Vagina (tissue), 2 donors: ENCODE measurements at regions not wholly inside any gene's neighbourhood (a gene's known extent, or its start where the extent isn't known, plus 50 kb on each side); places are given as distances from the start of the nearest gene placed in this dataset.

Source experiments
- DNase-seq, 2 donors: peaks; one replicate each; pipeline ENCODE4 v3.0.0-alpha.2; 2017; ENCODE audit errors: extremely low spot score in 2 of 2
- H3K27ac ChIP-seq: fragments of 200-600 bp; sonication (generic); one replicate; pipeline ENCODE4 v1.5.1; 2019
- H3K27me3 ChIP-seq: fragments of 200-600 bp; sonication (generic); one replicate; pipeline ENCODE4 v1.5.1; 2019
- H3K36me3 ChIP-seq, 2 donors: fragments of 200-600 bp; sonication (generic); one replicate each; pipeline ENCODE4 v1.5.1; 2017 to 2019
- H3K4me1 ChIP-seq: fragments of 200-600 bp; sonication (generic); one replicate; pipeline ENCODE4 v1.5.1; 2019
- H3K4me3 ChIP-seq, 2 donors: fragments of 200-600 bp; sonication (generic); 1 replicate in 1 of 2; 2 replicates in 1 of 2; pipeline ENCODE4 v1.5.1; 2016 to 2019
- H3K9me3 ChIP-seq: fragments of 200-600 bp; sonication (generic); one replicate; pipeline ENCODE4 v1.5.1; 2019
- POLR2A ChIP-seq, 2 donors: fragments of 450-650 bp; IDR thresholded peaks; one replicate each; pipeline ENCODE4 v1.6.1; 2017; ENCODE audit warnings: antibody characterized with exemption in 2 of 2, mild to moderate bottlenecking in 2 of 2, moderate library complexity in 2 of 2
- POLR2AphosphoS5 ChIP-seq, 2 donors: sonication (generic); formaldehyde crosslinking; IDR thresholded peaks; one replicate each; pipeline ENCODE4 v1.9.0; 2017; ENCODE audit warnings: antibody characterized with exemption in 2 of 2, mild to moderate bottlenecking in 2 of 2, low read depth in 1 of 2; ENCODE audit not compliant: insufficient read depth in 1 of 2
- intact Hi-C: fragments of 100-400 bp; cut with DNase I; formaldehyde crosslinking; loops from one replicate; pipeline ENCODE4 v1.15.1; 2023
- TF ChIP-seq, protein P1 (sequence below), 3 experiments: fragments of 450-650 bp in 2 of 3; fragments of 200-600 bp in 1 of 3; sonication (generic) in 1 of 3; IDR thresholded peaks; one replicate each; pipeline ENCODE4 v1.5.1; 2017 to 2019; ENCODE audit warnings: antibody characterized with exemption in 3 of 3, mild to moderate bottlenecking in 2 of 3, moderate library complexity in 2 of 3

GRCh38 chr5:53327811-53328334, 152.6 kb upstream of the FST start:
- intact Hi-C loops: no loop called here
- Histone ChIP-seq H3K9me3 (no peaks in the 10 kb centered on the region), H3K27ac (no peak overlapping the region), H3K27me3 (no peaks in the 10 kb centered on the region), H3K4me1 (no peaks in the 10 kb centered on the region), H3K4me3 (no peak overlapping the region), H3K36me3 (no peaks in the 10 kb centered on the region)
- no peak for DNase-seq
- TF ChIP-seq POLR2A (IDR thresholded peaks at IDR 0.05): no peak
- TF ChIP-seq, protein P1, sequence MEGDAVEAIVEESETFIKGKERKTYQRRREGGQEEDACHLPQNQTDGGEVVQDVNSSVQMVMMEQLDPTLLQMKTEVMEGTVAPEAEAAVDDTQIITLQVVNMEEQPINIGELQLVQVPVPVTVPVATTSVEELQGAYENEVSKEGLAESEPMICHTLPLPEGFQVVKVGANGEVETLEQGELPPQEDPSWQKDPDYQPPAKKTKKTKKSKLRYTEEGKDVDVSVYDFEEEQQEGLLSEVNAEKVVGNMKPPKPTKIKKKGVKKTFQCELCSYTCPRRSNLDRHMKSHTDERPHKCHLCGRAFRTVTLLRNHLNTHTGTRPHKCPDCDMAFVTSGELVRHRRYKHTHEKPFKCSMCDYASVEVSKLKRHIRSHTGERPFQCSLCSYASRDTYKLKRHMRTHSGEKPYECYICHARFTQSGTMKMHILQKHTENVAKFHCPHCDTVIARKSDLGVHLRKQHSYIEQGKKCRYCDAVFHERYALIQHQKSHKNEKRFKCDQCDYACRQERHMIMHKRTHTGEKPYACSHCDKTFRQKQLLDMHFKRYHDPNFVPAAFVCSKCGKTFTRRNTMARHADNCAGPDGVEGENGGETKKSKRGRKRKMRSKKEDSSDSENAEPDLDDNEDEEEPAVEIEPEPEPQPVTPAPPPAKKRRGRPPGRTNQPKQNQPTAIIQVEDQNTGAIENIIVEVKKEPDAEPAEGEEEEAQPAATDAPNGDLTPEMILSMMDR (IDR thresholded peaks at IDR 0.05): no peak

DNA sequence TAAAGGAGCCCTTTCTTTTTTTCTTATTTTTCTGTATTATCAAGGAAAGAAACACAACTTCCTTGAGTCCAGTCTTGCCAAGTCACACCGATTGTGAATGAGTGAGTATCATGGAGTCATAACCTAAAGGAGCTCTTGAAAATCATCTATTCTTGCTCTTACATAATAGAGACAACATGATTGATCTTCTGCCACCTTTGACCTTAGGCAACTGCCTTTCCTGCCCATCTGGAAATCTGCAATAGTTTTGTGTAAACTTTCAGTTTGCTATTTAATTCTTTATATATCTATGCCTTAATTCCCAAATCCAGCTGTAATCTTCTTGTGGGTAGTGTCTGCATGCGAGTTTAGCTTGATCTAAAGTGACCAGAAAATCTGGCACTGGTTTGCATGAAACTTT, 149.9 kb upstream of the FST start:
- TF ChIP-seq, protein P1 (IDR thresholded peaks at IDR 0.05): no peak
- TF ChIP-seq POLR2AphosphoS5 (IDR thresholded peaks at IDR 0.05; ENCODE audit: insufficient read depth in 1 of 2, low read depth in 1 of 2): no peak
- no peak for TF ChIP-seq POLR2A (IDR thresholded peaks at IDR 0.05)
- intact Hi-C loops: no loop called here

GRCh38 chr5:53331463-53331862, 149.0 kb upstream of the FST start:
- no peak for TF ChIP-seq POLR2AphosphoS5 (IDR thresholded peaks at IDR 0.05; ENCODE audit: insufficient read depth in 1 of 2, low read depth in 1 of 2)
- intact Hi-C loops: no loop called here
- H3K9me3 ChIP-seq: no peaks in the 10 kb centered on the region
- no peaks in the 10 kb centered on the region for H3K27me3 ChIP-seq
- no peak overlapping the region for H3K27ac ChIP-seq
- H3K36me3 ChIP-seq: no peaks in the 10 kb centered on the region
- H3K4me3 ChIP-seq: no peak overlapping the region
- no peaks in the 10 kb centered on the region for H3K4me1 ChIP-seq
- no peak for DNase-seq

More for the DNA sequence above, 149.9 kb upstream of the FST start:
- Histone ChIP-seq H3K4me1 (no peaks in the 10 kb centered on the region), H3K27ac (no peak overlapping the region), H3K36me3 (no peaks in the 10 kb centered on the region), H3K9me3 (no peaks in the 10 kb centered on the region), H3K27me3 (no peaks in the 10 kb centered on the region), H3K4me3 (no peak overlapping the region)
- DNase-seq: no peak

- H3K4me3 ChIP-seq: no peak overlapping the region
- H3K27ac ChIP-seq: no peak overlapping the region
- DNase-seq: no peak
- TF ChIP-seq, protein P1 (IDR thresholded peaks at IDR 0.05): no peak
- TF ChIP-seq POLR2AphosphoS5 (IDR thresholded peaks at IDR 0.05; ENCODE audit: insufficient read depth in 1 of 2, low read depth in 1 of 2) (no peak), POLR2A (IDR thresholded peaks at IDR 0.05) (no peak)
- no peaks in the 10 kb centered on the region for H3K36me3 ChIP-seq
- no peaks in the 10 kb centered on the region for H3K4me1 ChIP-seq
- no peaks in the 10 kb centered on the region for H3K9me3 ChIP-seq
- intact Hi-C loops: no loop called here
- no peaks in the 10 kb centered on the region for H3K27me3 ChIP-seq
These were observed 147.3 kb upstream of the FST start for GRCh38 chr5:53333160-53333559.

DNA sequence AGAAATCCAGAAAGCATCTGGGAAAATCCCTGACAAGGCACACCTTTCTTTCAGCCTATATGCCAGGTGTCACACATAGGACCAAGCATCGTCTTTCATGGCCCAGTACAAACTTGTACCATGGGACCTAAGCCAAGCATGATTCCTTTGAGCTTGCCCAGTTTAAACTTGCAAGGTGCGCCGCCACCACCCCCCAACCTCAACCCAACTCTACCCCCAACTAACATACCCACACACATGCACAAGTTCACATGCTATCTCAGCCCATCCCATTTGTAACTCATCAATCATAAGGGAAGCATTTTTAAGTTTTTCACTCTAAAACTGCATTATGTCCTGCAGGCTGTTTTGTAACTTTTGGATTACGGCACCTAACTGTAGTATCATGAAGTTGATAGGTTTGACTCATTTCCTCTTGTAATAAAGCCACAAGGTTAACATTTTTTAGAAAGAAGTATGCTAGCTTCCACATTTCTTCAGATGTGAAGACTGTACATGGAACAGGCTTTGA, 145.9 kb upstream of the FST start:
- no peak for DNase-seq
- Histone ChIP-seq H3K9me3 (no peaks in the 10 kb centered on the region), H3K4me1 (no peaks in the 10 kb centered on the region), H3K27me3 (no peaks in the 10 kb centered on the region), H3K36me3 (no peaks in the 10 kb centered on the region), H3K27ac (no peak overlapping the region), H3K4me3 (no peak overlapping the region)
- TF ChIP-seq, protein P1 (IDR thresholded peaks at IDR 0.05): no peak
- TF ChIP-seq POLR2AphosphoS5 (IDR thresholded peaks at IDR 0.05; ENCODE audit: insufficient read depth in 1 of 2, low read depth in 1 of 2) (no peak), POLR2A (IDR thresholded peaks at IDR 0.05) (no peak)
- intact Hi-C loops: no loop called here
